Stimulated activated naive CD8-positive, alpha-beta T cell treated with anti-CD3 and anti-CD28 coated beads, Interleukin-15, amount 100 ng/mL, for 72 hours (primary cell): ENCODE measurements at regions not wholly inside any gene's neighbourhood (a gene's known extent, or its start where the extent isn't known, plus 50 kb on each side); places are given as distances from the start of the nearest gene placed in this dataset.
A peak's percentile ranks its signal among the peaks of the same experiment; 100 is the strongest.

ENCODE experiments used
- ATAC-seq: fragments of 150-1000 bp; cut with Tn5 transposase; 2 replicates; pipeline ENCODE4 v1.10.0; 2021; ENCODE audit warnings: mild to moderate bottlenecking, moderate library complexity
- DNase-seq, 2 donors: peaks; one replicate each; pipeline ENCODE4 v3.0.0; 2021 to 2022
- H3K27ac Mint-ChIP-seq, 2 donors: one replicate each; pipeline ENCODE4 v1.8.0; 2022; ENCODE audit warnings: mild to moderate bottlenecking in 2 of 2, mixed read lengths in 2 of 2, moderate library complexity in 2 of 2
- H3K27me3 Mint-ChIP-seq: one replicate; pipeline ENCODE4 v1.8.0; 2022; ENCODE audit warnings: mixed read lengths
- H3K4me1 Mint-ChIP-seq: one replicate; pipeline ENCODE4 v1.8.0; 2022; ENCODE audit warnings: mild to moderate bottlenecking, mixed read lengths
- H3K4me3 Mint-ChIP-seq, 2 donors: one replicate each; pipeline ENCODE4 v1.8.0; 2022; ENCODE audit warnings: mild to moderate bottlenecking in 2 of 2, mixed read lengths in 2 of 2, moderate library complexity in 1 of 2
- H3K9me3 Mint-ChIP-seq, 2 donors: one replicate each; pipeline ENCODE4 v1.8.0; 2022; ENCODE audit warnings: mixed read lengths in 2 of 2

DNA sequence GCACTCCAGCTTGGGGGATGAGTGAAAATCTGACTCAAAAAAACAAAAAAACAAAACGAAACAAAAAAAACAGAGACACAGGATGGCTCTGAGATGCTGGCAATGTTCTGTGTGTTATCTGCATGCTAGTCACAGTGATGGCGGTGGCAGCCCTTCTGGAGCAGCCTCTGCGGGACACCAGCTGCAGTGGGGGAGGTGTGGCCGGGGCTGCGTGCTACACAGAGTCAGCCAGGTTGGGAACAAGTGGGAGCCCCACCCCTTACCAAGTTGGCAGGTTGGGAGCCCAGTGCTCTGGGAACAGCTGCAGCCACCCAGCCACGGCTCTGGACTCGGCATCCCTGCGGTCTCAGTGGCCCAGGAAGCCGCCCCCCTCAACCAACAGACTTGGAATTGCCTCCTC, 206.5 kb upstream of the ZFP42 start:
- no peaks in the 10 kb centered on the region for H3K27me3 Mint-ChIP-seq
- no peak for ATAC-seq
- no peak overlapping the region for H3K4me3 Mint-ChIP-seq

DNA sequence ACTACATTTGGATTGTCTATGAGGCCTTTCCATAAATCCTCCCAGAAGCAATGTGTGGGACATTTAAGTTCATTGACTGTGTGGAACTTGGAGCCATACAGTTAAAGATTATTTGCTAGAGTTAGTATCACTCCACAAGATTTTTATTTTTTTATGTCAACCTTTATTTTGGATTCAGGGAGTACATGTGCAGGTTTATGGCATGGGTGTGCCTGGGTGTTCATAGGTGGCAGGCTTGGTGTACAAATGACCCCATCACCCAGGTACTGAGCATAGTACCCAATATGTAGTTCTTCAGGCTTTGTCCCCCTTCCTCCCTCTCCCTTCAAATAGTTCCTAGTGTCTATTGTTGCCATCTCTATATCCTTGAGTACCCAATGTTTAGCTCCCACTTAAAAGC, 199.8 kb upstream of the ZFP42 start:
- H3K9me3 Mint-ChIP-seq: peaks cover 13 to 17% of the 10 kb centered on the region in 2 donors
- no peak overlapping the region for H3K4me3 Mint-ChIP-seq
- ATAC-seq (no peak), DNase-seq (no peak)
- H3K4me1 Mint-ChIP-seq: no peaks in the 10 kb centered on the region
- no peak overlapping the region for H3K27ac Mint-ChIP-seq
- H3K27me3 Mint-ChIP-seq: no peaks in the 10 kb centered on the region

More for the DNA sequence above, 206.5 kb upstream of the ZFP42 start:
- Mint-ChIP-seq H3K4me1 (no peaks in the 10 kb centered on the region), H3K27ac (no peak overlapping the region), H3K9me3 (peaks cover 4 to 6% of the 10 kb centered on the region in 2 donors)
- no peak for DNase-seq

DNA sequence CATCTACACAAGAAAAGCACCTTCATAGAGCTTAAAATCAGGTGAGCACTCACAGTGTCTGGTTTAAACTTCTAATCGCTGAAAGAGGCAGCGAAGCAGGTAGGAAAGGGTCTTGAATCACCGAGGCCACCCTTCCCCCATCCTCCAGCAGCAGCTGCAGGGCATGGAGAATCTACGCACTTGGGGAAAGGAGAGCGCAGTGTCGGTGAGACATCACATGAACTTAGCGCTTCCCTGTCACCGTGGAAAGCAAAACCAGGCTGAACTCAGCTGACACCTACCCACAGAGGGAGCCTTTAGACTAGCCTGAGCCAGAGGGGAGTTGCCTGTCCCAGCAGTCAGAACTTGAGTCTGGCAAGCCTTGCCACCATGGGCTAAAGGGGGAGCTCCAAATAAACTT, 197.2 kb upstream of the ZFP42 start:
- Mint-ChIP-seq H3K9me3 (peaks cover 14 to 26% of the 10 kb centered on the region in 2 donors), H3K4me1 (no peaks in the 10 kb centered on the region), H3K4me3 (no peak overlapping the region), H3K27me3 (no peaks in the 10 kb centered on the region), H3K27ac (no peak overlapping the region)
- ATAC-seq (no peak), DNase-seq (no peak)

DNA sequence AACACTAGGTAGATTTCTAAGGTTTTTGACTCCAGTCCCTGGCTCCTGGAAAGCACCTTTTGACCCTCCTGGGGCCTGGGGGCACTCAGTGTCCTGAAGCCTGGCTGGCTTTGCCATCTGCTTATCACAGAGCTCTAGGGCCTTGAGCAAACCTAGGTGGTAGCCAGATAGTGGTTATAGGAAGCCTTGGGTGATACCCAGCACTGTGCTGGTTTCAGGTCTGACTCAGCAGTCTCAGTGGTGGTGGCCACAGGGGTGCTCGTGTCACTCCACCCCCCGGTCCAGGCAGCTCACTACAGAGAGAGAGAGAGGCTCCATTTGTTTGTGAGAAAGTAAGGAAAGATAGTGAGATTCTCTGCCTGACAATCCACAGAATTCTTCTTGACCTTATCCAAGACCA, 195.8 kb upstream of the ZFP42 start:
- H3K4me1 Mint-ChIP-seq: no peaks in the 10 kb centered on the region
- DNase-seq: no peak
- H3K27ac Mint-ChIP-seq: no peak overlapping the region
- H3K4me3 Mint-ChIP-seq: no peak overlapping the region
- no peaks in the 10 kb centered on the region for H3K27me3 Mint-ChIP-seq
- ATAC-seq: no peak
- H3K9me3 Mint-ChIP-seq: peaks cover 14 to 26% of the 10 kb centered on the region in 2 donors

DNA sequence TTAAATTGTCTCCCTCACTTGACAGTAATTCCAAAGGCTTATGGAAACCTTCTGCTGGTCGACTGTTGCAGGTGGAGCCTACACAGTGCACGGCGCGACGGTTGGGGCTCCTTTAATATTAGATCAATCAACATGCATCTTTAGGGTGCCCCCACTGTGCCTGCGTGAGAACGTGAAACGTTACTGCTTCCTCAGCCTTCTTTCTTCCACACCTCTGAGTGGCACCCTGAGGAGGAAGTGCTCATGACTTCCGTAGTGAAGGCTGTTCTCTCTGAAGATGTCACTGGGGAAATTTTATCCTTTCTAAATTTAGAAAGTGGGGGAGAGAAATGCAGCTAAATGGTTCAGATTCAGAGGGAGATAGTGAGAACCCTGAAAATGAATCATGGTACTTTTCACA, 184.0 kb upstream of the ZFP42 start:
- Mint-ChIP-seq H3K27ac (no peak overlapping the region), H3K9me3 (peaks cover 4 to 33% of the 10 kb centered on the region in 2 donors), H3K4me1 (no peaks in the 10 kb centered on the region), H3K27me3 (no peaks in the 10 kb centered on the region), H3K4me3 (no peak overlapping the region)
- DNase-seq (no peak), ATAC-seq (no peak)

DNA sequence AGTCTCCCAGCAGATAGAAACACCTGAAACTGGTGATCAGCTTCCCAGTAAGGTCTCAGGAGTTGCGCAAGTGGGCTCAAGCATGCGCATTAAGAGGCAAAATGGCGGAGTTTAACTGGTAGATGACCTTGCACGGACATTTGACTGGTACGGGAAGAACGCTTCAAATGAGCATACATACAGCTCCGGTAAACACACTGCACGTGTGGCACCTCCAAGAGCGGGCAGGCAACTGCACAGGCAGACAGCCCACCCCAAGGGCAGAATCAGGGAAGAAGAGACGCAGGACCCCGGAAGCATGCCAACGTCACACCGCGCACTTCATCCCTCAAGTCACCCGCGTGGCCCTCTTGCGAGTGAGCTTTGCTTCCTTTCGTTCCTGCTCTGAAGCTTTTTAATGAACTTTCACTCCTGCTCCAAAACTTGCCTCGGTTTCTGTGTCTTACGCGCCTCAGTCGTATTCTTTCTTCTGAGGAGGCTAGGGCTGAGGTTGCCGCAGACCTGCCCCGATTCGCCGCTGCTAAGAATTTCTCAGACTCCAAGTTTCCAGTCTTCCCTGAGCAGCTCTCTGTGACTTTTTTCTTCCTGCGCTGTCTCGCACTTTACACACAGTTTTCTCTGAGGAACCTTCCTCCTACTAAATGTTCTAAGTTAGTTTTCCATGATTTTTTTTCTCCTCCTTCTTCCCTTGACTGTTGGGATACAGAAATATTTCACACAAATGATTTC, 180.7 kb upstream of the ZFP42 start:
- Mint-ChIP-seq H3K27me3 (no peaks in the 10 kb centered on the region), H3K27ac (peak overlapping the region in 1 of 2 donors; percentile 69), H3K4me1 (no peaks in the 10 kb centered on the region), H3K9me3 (peaks cover 11 to 30% of the 10 kb centered on the region in 2 donors), H3K4me3 (peak overlapping the region; percentile 44 to 58)
- ATAC-seq (no peak), DNase-seq (no peak)

DNA sequence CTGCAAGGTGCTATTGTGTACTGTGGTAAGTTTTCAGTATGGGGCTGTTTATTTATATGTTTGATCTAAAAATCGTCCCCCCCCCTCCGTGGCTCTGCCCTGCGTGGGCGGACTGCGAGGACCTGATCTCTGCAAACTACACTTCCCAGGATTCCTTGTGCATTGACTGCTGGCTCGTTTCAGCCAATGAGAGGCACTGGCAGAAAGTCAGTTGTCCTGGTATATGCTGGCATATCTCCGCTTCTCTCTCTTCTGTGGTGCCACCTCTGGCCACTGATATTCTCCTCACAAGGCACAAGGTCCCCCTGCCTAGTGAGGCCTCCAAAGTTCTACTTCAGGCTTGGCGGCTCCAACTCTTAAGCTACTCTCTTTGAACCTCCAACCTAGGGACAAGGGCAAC, 168.8 kb upstream of the ZFP42 start:
- Mint-ChIP-seq H3K9me3 (peaks cover 16 to 26% of the 10 kb centered on the region in 2 donors), H3K27me3 (no peaks in the 10 kb centered on the region), H3K4me1 (no peaks in the 10 kb centered on the region), H3K27ac (no peak overlapping the region), H3K4me3 (no peak overlapping the region)
- no peak for ATAC-seq
- no peak for DNase-seq

DNA sequence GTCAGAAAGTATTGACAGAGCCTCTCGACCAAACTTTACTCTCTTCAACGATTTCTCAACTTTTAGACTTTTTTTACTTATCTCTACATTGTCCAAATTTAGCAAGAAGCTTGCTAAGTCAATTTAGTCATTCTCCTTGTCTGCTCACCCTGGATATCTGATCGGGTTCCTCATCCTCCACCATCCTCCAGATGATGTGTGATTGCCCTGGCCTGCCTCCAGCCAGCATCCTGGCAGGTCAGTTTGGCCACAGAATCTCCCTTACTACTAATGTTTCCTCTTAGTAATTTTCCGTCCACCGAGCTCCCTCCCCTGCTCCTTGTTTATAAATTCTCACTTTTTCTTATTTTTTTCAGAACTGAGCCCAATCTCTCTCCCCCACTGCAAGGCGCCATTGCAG, 167.9 kb upstream of the ZFP42 start:
- H3K4me1 Mint-ChIP-seq: no peaks in the 10 kb centered on the region
- DNase-seq (no peak), ATAC-seq (no peak)
- H3K4me3 Mint-ChIP-seq: no peak overlapping the region
- peaks cover 16 to 26% of the 10 kb centered on the region in 2 donors for H3K9me3 Mint-ChIP-seq
- no peaks in the 10 kb centered on the region for H3K27me3 Mint-ChIP-seq
- no peak overlapping the region for H3K27ac Mint-ChIP-seq

DNA sequence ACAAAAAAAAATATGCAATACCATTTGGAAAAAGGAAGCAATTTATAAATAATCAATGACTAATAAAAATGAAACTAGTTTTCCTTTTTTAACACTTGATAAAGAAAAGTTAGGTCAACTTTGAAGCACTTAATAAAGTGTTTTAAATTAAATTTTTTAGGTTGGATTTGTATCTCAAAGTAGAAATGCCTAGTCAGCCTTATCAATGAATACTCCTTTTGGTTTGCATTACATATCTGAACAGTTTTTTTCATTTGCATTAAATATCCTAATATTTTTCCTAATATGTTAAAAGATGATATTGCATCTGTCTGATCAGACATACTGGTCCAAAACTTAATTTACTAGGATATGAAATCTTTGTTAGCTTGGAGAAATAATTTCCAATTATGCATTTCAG, 155.8 kb upstream of the ZFP42 start:
- ATAC-seq (no peak), DNase-seq (no peak)
- H3K4me1 Mint-ChIP-seq: no peaks in the 10 kb centered on the region
- no peak overlapping the region for H3K4me3 Mint-ChIP-seq
- peaks cover 11 to 12% of the 10 kb centered on the region in 2 donors for H3K9me3 Mint-ChIP-seq
- H3K27me3 Mint-ChIP-seq: no peaks in the 10 kb centered on the region
- no peak overlapping the region for H3K27ac Mint-ChIP-seq

DNA sequence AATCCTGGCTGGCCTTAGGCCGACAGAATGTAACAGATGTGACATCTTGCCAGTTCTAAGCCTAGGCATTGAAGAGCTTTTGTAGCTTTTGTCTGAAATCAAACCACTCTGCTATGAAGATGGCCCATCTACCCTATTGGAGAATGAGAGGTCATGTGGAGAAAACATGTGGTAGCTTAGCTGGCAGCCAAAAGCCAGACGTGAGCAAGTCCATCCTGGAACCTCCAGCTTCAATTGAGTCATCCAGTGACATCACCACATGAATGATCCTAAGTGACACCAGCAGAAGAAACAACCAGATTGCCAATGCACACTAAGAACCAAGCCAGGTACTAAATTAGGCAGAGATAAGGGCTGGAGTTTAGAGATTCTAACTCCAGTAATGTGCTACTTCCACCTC, 154.8 kb upstream of the ZFP42 start:
- ATAC-seq (no peak), DNase-seq (no peak)
- no peaks in the 10 kb centered on the region for H3K4me1 Mint-ChIP-seq
- no peak overlapping the region for H3K4me3 Mint-ChIP-seq
- peaks cover 11 to 17% of the 10 kb centered on the region in 2 donors for H3K9me3 Mint-ChIP-seq
- H3K27me3 Mint-ChIP-seq: no peaks in the 10 kb centered on the region
- H3K27ac Mint-ChIP-seq: no peak overlapping the region

DNA sequence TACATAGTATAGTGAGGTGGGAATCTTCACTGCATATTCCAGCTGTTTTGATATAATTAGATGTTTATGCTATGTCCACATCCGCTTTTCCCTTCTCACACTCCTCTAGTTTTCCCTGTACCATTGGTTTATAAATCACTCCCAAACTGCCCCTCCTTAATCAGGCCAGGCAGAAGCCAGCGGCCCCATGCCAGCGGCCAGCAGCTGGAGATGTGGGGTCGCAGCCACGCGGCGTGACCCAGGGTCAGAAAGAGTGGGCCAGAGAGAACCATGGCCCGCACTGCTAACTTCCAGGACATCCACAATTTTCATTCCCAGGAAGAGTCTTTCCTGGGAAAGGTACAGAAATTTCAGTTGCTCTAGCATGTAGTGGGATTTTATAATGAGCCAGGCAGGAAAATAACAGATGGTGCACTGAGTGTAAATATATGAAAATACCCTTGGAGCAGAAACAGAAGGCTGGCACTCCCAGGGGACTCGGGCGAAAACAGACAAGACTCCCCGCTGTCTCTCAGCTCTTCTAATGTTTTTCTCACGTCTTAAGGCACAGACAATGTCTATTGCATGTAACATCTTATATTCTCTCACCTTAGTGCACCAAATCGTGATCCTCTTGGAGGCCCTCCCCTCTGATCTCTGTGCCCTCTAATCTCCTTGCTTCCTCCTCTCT, 145.9 kb upstream of the ZFP42 start:
- no peak for ATAC-seq
- Mint-ChIP-seq H3K27ac (no peak overlapping the region), H3K27me3 (no peaks in the 10 kb centered on the region), H3K4me3 (no peak overlapping the region), H3K4me1 (no peaks in the 10 kb centered on the region), H3K9me3 (peaks cover 13 to 16% of the 10 kb centered on the region in 2 donors)
- no peak for DNase-seq

DNA sequence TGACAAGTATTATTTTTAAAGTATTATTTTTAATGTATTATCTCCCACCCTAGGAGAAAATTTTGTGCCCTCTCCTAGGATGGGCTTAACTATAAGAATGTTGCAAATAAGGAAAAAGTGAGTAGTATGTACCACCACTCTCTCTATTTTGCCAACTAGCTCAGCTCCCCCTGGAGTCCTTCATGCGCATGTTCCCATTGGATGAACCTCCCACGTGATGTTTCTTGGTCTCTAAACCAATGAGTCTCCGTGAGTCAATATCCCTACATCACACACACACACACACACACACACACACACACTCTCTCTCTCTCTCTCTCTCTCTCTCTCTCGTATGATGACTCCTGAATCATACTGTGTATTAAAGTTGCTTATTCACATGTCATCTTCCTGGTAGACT, 129.7 kb upstream of the ZFP42 start:
- H3K27me3 Mint-ChIP-seq: no peaks in the 10 kb centered on the region
- no peak for ATAC-seq
- no peak overlapping the region for H3K27ac Mint-ChIP-seq
- H3K4me1 Mint-ChIP-seq: no peaks in the 10 kb centered on the region
- DNase-seq: no peak
- H3K9me3 Mint-ChIP-seq: peaks cover 13 to 22% of the 10 kb centered on the region in 2 donors
- no peak overlapping the region for H3K4me3 Mint-ChIP-seq

DNA sequence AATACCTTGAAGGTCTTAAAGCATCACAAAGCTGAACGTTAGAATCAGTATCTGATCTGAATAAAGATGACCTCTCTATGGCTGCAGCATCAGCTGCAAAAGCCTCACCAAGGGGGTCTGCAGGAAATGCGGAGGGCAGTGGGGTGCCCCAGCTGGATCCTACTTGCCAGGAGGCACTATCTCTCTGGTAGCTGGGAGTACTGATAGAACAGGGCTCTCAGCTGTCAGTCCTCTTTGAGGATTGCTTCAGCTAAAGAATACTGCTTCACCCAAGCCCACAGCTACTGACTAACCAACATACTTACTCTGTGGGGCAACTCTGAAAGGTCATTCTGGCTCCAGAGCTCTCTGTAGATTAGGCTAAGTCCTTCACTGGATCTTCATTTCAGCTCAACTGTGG, 112.5 kb upstream of the ZFP42 start:
- no peaks in the 10 kb centered on the region for H3K27me3 Mint-ChIP-seq
- DNase-seq (no peak), ATAC-seq (no peak)
- H3K4me1 Mint-ChIP-seq: no peaks in the 10 kb centered on the region
- H3K9me3 Mint-ChIP-seq: peaks cover 8 to 23% of the 10 kb centered on the region in 2 donors
- H3K27ac Mint-ChIP-seq: no peak overlapping the region
- H3K4me3 Mint-ChIP-seq: no peak overlapping the region

DNA sequence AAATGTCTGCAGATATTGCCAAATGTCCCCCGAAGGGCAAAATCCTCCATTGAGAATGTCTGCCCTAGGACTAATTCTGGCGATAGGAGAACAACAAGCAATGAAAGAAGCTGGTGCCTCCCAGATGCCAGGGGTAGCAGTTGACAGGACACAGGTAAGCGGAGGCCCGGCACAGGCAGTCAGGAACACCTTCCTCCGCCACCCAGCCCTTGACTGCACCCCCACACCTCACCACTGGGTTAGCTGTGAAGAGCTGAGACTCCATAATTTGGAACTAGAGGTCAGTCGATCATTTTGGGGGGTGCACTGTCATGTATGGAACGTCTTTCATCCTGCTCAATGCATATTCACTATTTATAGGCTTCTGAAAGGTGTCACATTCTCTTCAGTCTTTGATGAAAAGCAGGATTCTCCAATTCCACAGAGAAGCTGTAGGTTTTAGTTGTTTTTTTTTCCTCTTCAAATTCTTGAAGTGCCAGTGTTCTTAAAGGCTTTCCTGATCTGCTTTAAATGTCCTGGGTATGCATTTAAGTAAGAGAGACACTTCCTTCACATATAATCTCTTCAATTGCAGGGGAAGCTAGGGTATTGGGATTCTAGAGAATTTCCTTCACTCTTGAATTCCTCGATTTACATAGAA, 111.6 kb upstream of the ZFP42 start:
- Mint-ChIP-seq H3K9me3 (peaks cover 4 to 14% of the 10 kb centered on the region in 2 donors), H3K27ac (no peak overlapping the region), H3K4me1 (no peaks in the 10 kb centered on the region), H3K27me3 (no peaks in the 10 kb centered on the region), H3K4me3 (no peak overlapping the region)
- ATAC-seq (no peak), DNase-seq (no peak)

DNA sequence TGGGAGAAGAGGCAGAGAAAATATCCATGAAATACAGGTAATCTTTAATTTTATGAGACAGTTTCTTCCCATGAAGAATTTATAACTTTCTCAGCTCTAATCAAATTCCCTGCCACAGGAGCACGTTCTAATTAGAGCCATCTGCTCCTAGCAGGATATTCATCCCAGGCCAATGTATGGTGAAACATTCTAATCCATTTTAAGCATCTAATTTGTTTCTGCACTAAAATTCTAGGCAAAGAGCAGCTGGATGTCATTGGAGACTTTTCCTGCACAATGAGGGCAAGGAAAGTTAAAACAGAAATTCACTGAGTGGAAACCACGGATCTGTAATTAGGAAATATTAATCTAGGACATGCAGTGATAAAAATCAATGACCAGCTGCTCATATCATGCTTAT, 107.7 kb upstream of the ZFP42 start:
- no peak for ATAC-seq

DNA sequence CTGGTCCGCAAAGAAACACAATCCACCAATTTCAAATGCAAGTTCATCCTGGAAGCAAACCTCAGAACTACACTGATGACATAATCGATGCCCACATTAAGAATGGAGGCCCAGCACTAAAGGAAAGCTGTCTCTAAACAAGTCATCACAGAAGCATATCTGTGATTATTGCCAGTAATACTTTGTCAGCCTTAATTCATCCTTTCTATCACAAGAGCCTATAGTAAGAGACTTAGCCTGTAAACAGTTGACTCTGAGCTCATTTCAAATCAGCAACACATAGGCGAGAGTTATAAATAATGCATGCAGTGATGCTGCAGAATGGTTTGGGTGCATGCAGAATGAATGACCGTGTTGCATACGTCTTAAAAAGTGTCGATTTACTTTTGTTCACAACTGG, 105.9 kb upstream of the ZFP42 start:
- H3K27ac Mint-ChIP-seq: no peak overlapping the region

More for the DNA sequence above, 107.7 kb upstream of the ZFP42 start:
- H3K9me3 Mint-ChIP-seq: peaks cover 0 to 12% of the 10 kb centered on the region in 2 donors
- H3K4me3 Mint-ChIP-seq: no peak overlapping the region
- no peaks in the 10 kb centered on the region for H3K4me1 Mint-ChIP-seq
- no peaks in the 10 kb centered on the region for H3K27me3 Mint-ChIP-seq
- H3K27ac Mint-ChIP-seq: no peak overlapping the region
- DNase-seq: no peak

More for the DNA sequence above, 105.9 kb upstream of the ZFP42 start:
- H3K9me3 Mint-ChIP-seq: peaks cover 5 to 26% of the 10 kb centered on the region in 2 donors
- no peak overlapping the region for H3K4me3 Mint-ChIP-seq
- no peak for ATAC-seq
- no peaks in the 10 kb centered on the region for H3K27me3 Mint-ChIP-seq
- H3K4me1 Mint-ChIP-seq: no peaks in the 10 kb centered on the region
- DNase-seq: no peak
